GM18870 (cell line): ENCODE measurements at regions not wholly inside any gene's neighbourhood (a gene's known extent, or its start where the extent isn't known, plus 50 kb on each side); places are given as distances from the start of the nearest gene placed in this dataset.
A peak's percentile ranks its signal among the peaks of the same experiment; 100 is the strongest.

Source experiments
- ATAC-seq: cut with Tn5 transposase; IDR thresholded peaks from one replicate; pipeline ENCODE4 v1.9.1; 2021; ENCODE audit warnings: moderate library complexity; ENCODE audit not compliant: unreplicated experiment

- ATAC-seq, result peak; percentile 99
These were observed 396.6 kb upstream of the DYNLRB2 start for GRCh38 chr16:80144191-80144590.

GRCh38 chr16:80142940-80143339, 397.9 kb upstream of the DYNLRB2 start:
- no peak for ATAC-seq

- ATAC-seq, result no peak
These were observed 398.5 kb upstream of the DYNLRB2 start for GRCh38 chr16:80142281-80142680.

GRCh38 chr16:80129791-80130190, 411.0 kb upstream of the DYNLRB2 start:
- no peak for ATAC-seq

GRCh38 chr16:80125677-80126076, 415.1 kb upstream of the DYNLRB2 start:
- no peak for ATAC-seq

- no peak for ATAC-seq
These were observed 417.6 kb upstream of the DYNLRB2 start for GRCh38 chr16:80123189-80123588.

GRCh38 chr16:80122115-80122514, 418.7 kb upstream of the DYNLRB2 start:
- no peak for ATAC-seq

- ATAC-seq, result no peak
These were observed 419.3 kb upstream of the DYNLRB2 start for GRCh38 chr16:80121522-80121909.

- no peak for ATAC-seq
These were observed 419.8 kb upstream of the DYNLRB2 start for GRCh38 chr16:80120899-80121521.

GRCh38 chr16:80117556-80118130, 423.1 kb upstream of the DYNLRB2 start:
- ATAC-seq, result no peak

GRCh38 chr16:80116711-80117110, 424.1 kb upstream of the DYNLRB2 start:
- no peak for ATAC-seq

GRCh38 chr16:80114699-80115098, 426.1 kb upstream of the DYNLRB2 start:
- ATAC-seq, result no peak

GRCh38 chr16:80113873-80114574, 426.8 kb upstream of the DYNLRB2 start:
- no peak for ATAC-seq

GRCh38 chr16:80109581-80109980, 431.2 kb upstream of the DYNLRB2 start:
- ATAC-seq, result no peak

- ATAC-seq, result no peak
These were observed 432.9 kb upstream of the DYNLRB2 start for GRCh38 chr16:80107900-80108299.

GRCh38 chr16:80105751-80106150, 435.0 kb upstream of the DYNLRB2 start:
- no peak for ATAC-seq

GRCh38 chr16:80105160-80105559, 435.6 kb upstream of the DYNLRB2 start:
- no peak for ATAC-seq

GRCh38 chr16:80104401-80104800, 436.4 kb upstream of the DYNLRB2 start:
- no peak for ATAC-seq

- ATAC-seq, result no peak
These were observed 437.3 kb upstream of the DYNLRB2 start for GRCh38 chr16:80103463-80103862.

GRCh38 chr16:80100846-80101451, 439.8 kb upstream of the DYNLRB2 start:
- no peak for ATAC-seq

GRCh38 chr16:80100186-80100585, 440.6 kb upstream of the DYNLRB2 start:
- ATAC-seq, result no peak

GRCh38 chr16:80097098-80097497, 443.7 kb upstream of the DYNLRB2 start:
- ATAC-seq, result no peak
